PC-3 (cell line): ENCODE measurements at regions not wholly inside any gene's neighbourhood (a gene's known extent, or its start where the extent isn't known, plus 50 kb on each side); places are given as distances from the start of the nearest gene placed in this dataset.

ENCODE experiments used
- CTCF ChIP-seq: fragments of 300-600 bp; sonication (generic); conservative IDR thresholded peaks from 2 replicates; pipeline ENCODE4 v1.5.1; 2017; ENCODE audit warnings: antibody characterized with exemption, low read depth, mild to moderate bottlenecking, low read length
- EZH2 ChIP-seq: fragments of 300-600 bp; sonication (generic); IDR thresholded peaks from one replicate; pipeline ENCODE4 v1.6.1; 2017; ENCODE audit warnings: antibody characterized with exemption, mild to moderate bottlenecking, low read length; ENCODE audit not compliant: unreplicated experiment
- EZH2phosphoT487 ChIP-seq: fragments of 300-600 bp; sonication (generic); IDR thresholded peaks from 2 replicates; pipeline ENCODE4 v1.6.1; 2018; ENCODE audit warnings: mild to moderate bottlenecking, antibody characterized with exemption, low read length, borderline replicate concordance

- TF ChIP-seq CTCF (no peak), EZH2 (no peak), EZH2phosphoT487 (no peak)
Measured at GRCh38 chr6:80633412-80633811, 526.9 kb downstream of the BCKDHB start.
